ENCODE measurements at regions not wholly inside any gene's neighbourhood (a gene's known extent, or its start where the extent isn't known, plus 50 kb on each side); places are given as distances from the start of the nearest gene placed in this dataset.

GRCh38 chr13:100826441-100826840 lies 151.8 kb upstream of the TMTC4 start:
- TF ChIP-seq CTCF (IDR thresholded peaks at IDR 0.05) (no peak), POLR2A (IDR thresholded peaks at IDR 0.05) (no peak), EP300 (IDR thresholded peaks at IDR 0.05) (no peak)
